Muscle layer of duodenum (tissue), 2 donors: ENCODE measurements at regions not wholly inside any gene's neighbourhood (a gene's known extent, or its start where the extent isn't known, plus 50 kb on each side); places are given as distances from the start of the nearest gene placed in this dataset.
"Not testable (repeated sequence)": the region's sequence is repeated elsewhere in the genome, so short reads cannot be mapped to it uniquely, and the experiment has no call there.

Experiments used
- H3K27ac ChIP-seq: one replicate; pipeline ENCODE4 v1.7.0; 2013; ENCODE audit warnings: mild to moderate bottlenecking, low read length
- H3K27me3 ChIP-seq: one replicate; pipeline ENCODE4 v1.7.0; 2013; ENCODE audit warnings: low read depth, mild to moderate bottlenecking, control low read depth, low read length
- H3K36me3 ChIP-seq, 2 donors: one replicate each; pipeline ENCODE4 v1.7.0; 2013; ENCODE audit warnings: low read length in 2 of 2, control low read depth in 1 of 2, mild to moderate bottlenecking in 1 of 2; ENCODE audit not compliant: insufficient read depth in 2 of 2, control insufficient read depth in 1 of 2
- H3K4me1 ChIP-seq, 2 donors: one replicate each; pipeline ENCODE4 v1.7.0; 2013; ENCODE audit warnings: low read length in 2 of 2, mild to moderate bottlenecking in 2 of 2, control low read depth in 1 of 2, moderate library complexity in 1 of 2; ENCODE audit not compliant: insufficient read depth in 2 of 2, control insufficient read depth in 1 of 2
- H3K4me3 ChIP-seq, 2 donors: one replicate each; pipeline ENCODE4 v1.7.0; 2013; ENCODE audit warnings: low read length in 2 of 2, low read depth in 1 of 2, mild to moderate bottlenecking in 1 of 2
- H3K9me3 ChIP-seq, 2 donors: one replicate each; pipeline ENCODE4 v1.7.0; 2013; ENCODE audit warnings: low read length in 2 of 2, control low read depth in 1 of 2, mild to moderate bottlenecking in 1 of 2; ENCODE audit not compliant: control insufficient read depth in 1 of 2
- donor health status: healthy.

DNA sequence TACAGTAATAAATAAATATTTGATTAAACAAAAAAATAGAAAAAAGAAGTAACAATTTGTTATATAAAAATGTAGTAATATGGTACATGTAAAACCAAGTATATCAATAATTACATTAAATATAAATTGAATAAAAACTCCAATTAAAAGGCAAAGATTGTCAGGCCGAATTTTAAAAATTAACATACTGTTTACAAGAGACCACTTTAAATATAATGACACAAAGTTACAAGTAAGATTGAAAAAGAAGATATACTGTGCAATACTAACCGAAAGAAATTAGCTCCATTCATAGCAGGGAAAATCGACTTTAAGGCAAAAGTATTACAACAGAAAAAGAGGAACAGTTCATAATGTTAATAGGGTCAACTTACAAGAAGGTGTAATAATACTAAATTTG, 571.5 kb upstream of the ARID1B start:
- peaks cover 0 to 8% of the 10 kb centered on the region in 2 donors for H3K9me3 ChIP-seq
- no peaks in the 10 kb centered on the region for H3K4me1 ChIP-seq
- H3K36me3 ChIP-seq: no peaks in the 10 kb centered on the region
- H3K27ac ChIP-seq: no peak overlapping the region
- H3K27me3 ChIP-seq: no peaks in the 10 kb centered on the region
- H3K4me3 ChIP-seq: no peak overlapping the region

DNA sequence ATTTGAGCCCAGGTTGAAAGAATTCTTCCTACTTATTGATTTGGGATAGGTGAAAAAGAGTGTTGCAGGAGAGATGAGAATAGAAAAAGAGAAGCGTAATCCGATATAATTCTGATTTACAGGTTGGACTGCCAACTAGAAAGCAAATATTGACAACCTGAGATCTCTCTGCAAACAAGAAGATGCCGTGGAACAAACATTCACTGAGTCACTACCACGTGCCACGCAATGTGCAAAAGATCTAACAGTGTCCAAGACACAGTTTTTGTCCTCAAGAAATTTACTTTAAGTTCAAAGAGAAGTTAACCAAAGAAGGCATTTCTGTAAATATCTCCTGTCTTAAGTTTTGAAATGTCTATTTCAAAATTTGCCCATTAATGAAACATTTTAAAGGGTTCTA, 578.0 kb upstream of the ARID1B start:
- Histone ChIP-seq H3K4me1 (no peaks in the 10 kb centered on the region), H3K27ac (no peak overlapping the region), H3K9me3 (peaks cover 0 to 2% of the 10 kb centered on the region in 2 donors), H3K4me3 (no peak overlapping the region), H3K27me3 (no peaks in the 10 kb centered on the region), H3K36me3 (no peaks in the 10 kb centered on the region)

GRCh38 chr6:156197513-156197912, 579.7 kb upstream of the ARID1B start:
- Histone ChIP-seq H3K4me1 (no peaks in the 10 kb centered on the region), H3K27me3 (no peaks in the 10 kb centered on the region), H3K27ac (no peak overlapping the region), H3K36me3 (no peaks in the 10 kb centered on the region), H3K9me3 (peaks cover 0 to 2% of the 10 kb centered on the region in 2 donors), H3K4me3 (no peak overlapping the region)

DNA sequence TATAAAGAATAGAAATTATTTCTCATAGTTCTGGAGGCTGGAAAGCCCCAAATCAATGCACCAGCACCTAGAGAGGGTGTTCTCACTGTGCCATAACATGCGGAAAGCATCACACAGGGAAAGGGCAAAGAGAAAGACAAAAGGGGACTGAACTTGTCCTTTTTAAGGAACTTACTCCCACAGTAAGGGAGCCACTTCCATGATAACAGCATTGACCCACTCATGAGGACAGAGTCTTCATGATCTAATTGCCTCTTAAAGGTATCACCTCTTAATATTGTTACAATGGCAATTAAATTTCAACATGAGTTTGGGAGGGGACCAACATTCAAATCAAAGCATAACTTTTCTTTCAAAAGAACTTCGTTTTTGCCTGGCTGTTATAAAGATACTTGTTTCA, 582.2 kb upstream of the ARID1B start:
- Histone ChIP-seq H3K27ac (no peak overlapping the region), H3K27me3 (no peaks in the 10 kb centered on the region), H3K9me3 (peaks cover 0 to 2% of the 10 kb centered on the region in 2 donors), H3K4me3 (no peak overlapping the region), H3K36me3 (no peaks in the 10 kb centered on the region), H3K4me1 (no peaks in the 10 kb centered on the region)

DNA sequence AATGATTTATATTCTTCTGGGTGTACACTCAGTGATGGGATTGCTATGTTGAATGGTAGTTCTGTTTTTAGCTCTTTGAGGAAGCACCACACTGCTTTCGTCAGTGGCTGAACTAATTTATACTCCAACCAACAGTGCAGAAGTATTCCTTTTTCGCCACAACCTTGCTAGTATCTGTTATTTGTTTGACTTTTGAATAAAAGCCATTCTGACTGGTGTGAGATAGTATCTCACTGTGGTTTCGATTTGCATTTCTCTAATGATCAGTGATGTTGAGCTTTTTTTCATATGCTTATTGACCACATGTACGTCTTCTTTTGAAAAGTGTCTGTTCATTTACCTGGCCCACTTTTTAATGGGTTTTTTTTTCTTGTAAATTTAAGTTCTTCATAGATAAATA, 583.8 kb upstream of the ARID1B start:
- Histone ChIP-seq H3K9me3 (peaks cover 0 to 2% of the 10 kb centered on the region in 2 donors), H3K4me1 (no peaks in the 10 kb centered on the region), H3K4me3 (no peak overlapping the region), H3K27me3 (no peaks in the 10 kb centered on the region), H3K36me3 (no peaks in the 10 kb centered on the region), H3K27ac (no peak overlapping the region)

- Histone ChIP-seq H3K27ac (no peak overlapping the region), H3K4me3 (no peak overlapping the region), H3K36me3 (no peaks in the 10 kb centered on the region), H3K9me3 (peaks cover 0 to 2% of the 10 kb centered on the region in 2 donors), H3K4me1 (no peaks in the 10 kb centered on the region), H3K27me3 (no peaks in the 10 kb centered on the region)
These were observed 585.3 kb upstream of the ARID1B start for GRCh38 chr6:156191895-156192294.

DNA sequence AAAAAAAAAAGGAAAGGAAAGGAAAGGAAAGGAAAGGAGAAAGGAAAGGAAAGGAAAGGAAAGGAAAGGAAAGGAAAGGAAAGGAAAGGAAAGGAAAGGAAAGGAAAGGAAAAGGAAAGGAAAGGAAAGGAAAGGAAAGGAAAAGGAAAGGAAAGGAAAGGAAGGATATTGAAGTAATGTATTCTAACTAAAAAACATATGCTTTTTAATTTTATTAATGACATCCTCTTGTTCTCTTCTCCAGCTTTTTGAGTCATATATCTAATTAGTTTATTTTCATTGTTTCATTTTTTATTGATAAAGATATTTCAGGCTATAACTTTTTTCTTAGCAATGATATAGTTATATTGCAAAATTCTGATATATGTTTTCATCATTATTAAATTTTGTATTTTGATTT, 585.8 kb upstream of the ARID1B start:
- not testable (repeated sequence) for H3K27me3 ChIP-seq, H3K27ac ChIP-seq, H3K4me1 ChIP-seq, H3K36me3 ChIP-seq, H3K9me3 ChIP-seq, H3K4me3 ChIP-seq

DNA sequence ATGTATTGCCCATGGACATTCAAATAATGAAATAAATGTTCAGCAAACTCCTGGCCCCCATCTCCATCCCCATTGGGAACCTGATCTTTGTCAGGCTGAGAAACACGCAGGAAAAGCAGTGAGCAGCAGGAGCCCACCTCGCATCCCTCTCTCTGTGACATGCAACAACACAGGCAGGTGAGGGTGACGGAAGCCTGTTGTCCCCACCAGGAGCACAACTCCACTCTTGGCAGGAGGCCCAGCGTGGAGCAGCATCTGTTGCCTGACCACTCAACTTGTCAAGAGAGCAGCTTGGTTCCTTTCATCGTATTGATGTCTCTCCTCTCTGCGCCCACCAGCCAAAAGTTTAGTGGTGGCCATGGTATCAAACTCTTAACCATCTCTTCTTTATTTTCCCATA, 586.9 kb upstream of the ARID1B start:
- Histone ChIP-seq H3K36me3 (no peaks in the 10 kb centered on the region), H3K27ac (no peak overlapping the region), H3K9me3 (no peaks in the 10 kb centered on the region), H3K27me3 (no peaks in the 10 kb centered on the region), H3K4me1 (no peaks in the 10 kb centered on the region), H3K4me3 (no peak overlapping the region)

DNA sequence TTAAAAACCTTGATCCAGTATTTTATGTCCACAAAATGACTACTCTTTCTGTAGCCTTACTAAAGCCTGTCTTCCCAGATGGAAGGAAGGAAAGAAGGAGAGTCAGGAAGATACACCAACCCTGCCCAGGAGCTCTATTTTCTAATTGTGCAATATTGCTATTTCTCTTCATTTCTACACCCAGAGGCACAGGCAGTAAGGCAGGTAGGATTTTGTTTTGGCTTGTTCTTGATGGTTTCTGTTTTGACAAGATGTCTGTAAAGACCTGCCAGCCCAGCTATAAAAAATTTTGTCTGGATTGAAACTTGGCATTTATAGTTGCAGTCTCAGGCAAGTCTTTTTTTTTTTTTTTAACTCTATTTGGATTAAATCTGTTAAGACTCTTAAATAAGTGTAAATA, 587.5 kb upstream of the ARID1B start:
- Histone ChIP-seq H3K9me3 (no peaks in the 10 kb centered on the region), H3K27me3 (no peaks in the 10 kb centered on the region), H3K36me3 (no peaks in the 10 kb centered on the region), H3K4me3 (no peak overlapping the region), H3K27ac (no peak overlapping the region), H3K4me1 (no peaks in the 10 kb centered on the region)

DNA sequence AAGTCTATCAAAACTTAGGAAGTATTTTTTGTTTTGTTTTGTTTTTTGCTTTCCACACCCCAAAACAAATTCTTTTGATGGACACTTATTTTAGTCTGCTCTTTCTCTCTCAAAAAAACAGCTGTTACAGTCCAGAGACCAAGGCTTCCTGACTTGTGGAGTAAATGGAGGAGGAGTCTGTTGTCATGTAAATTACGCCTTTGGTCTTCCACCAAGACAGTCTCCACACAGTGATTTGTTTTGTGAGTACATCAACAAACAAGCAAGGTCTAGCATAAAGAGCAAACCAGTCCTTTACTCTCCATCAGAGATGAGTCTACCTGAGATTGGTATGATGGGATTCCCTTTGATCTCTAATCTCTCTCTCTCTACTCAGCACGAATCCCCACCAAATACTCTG, 588.0 kb upstream of the ARID1B start:
- no peaks in the 10 kb centered on the region for H3K36me3 ChIP-seq
- no peaks in the 10 kb centered on the region for H3K4me1 ChIP-seq
- H3K4me3 ChIP-seq: no peak overlapping the region
- H3K27me3 ChIP-seq: no peaks in the 10 kb centered on the region
- H3K9me3 ChIP-seq: no peaks in the 10 kb centered on the region
- H3K27ac ChIP-seq: no peak overlapping the region

DNA sequence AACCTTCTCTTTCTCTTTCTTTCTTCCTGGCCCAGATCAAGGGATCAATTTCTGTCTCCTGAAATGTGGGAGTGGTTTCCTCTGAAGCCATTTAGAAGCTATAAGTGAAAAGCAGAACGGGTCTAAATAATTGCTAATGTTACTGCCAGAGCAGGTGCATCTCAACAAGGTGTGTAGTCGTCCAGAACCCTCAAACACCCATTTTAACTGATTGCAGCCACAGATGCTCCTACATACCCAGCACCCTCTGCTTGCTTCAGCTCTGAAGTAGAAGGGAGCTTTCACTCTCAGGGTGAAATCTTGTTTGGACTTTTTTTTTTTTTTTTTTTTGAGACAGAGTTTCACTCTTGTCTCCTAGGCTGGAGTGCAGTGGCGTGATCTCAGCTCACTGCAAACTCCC, 592.1 kb upstream of the ARID1B start:
- H3K9me3 ChIP-seq: peaks cover 0 to 3% of the 10 kb centered on the region in 2 donors
- H3K4me1 ChIP-seq: no peaks in the 10 kb centered on the region
- no peak overlapping the region for H3K4me3 ChIP-seq
- no peaks in the 10 kb centered on the region for H3K36me3 ChIP-seq
- H3K27ac ChIP-seq: no peak overlapping the region
- H3K27me3 ChIP-seq: no peaks in the 10 kb centered on the region

DNA sequence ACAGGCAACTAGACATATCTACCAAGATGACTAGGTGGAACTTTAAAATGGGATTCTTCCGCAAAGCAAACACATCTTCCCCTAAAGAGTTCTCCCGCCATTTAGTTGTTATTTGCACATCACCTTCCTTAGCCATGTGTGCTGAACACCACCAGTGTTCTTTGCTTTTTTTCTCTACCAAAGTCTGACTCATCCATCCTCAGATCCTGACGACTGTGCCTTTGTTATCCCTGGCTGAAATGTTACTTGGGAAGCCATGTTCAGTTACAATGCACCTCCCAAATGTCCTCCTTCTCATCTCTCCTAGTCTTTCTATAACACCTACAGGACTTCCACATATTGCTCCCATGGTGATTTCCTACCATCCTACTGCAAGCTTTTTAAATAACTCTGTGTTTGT, 593.5 kb upstream of the ARID1B start:
- H3K4me1 ChIP-seq: no peaks in the 10 kb centered on the region
- H3K27me3 ChIP-seq: no peaks in the 10 kb centered on the region
- H3K4me3 ChIP-seq: no peak overlapping the region
- peaks cover 0 to 3% of the 10 kb centered on the region in 2 donors for H3K9me3 ChIP-seq
- H3K36me3 ChIP-seq: no peaks in the 10 kb centered on the region
- H3K27ac ChIP-seq: no peak overlapping the region
